Inferior parietal cortex (tissue), 1 donor: ENCODE measurements at regions not wholly inside any gene's neighbourhood (a gene's known extent, or its start where the extent isn't known, plus 50 kb on each side); places are given as distances from the start of the nearest gene placed in this dataset.
"Not testable (repeated sequence)": the region's sequence is repeated elsewhere in the genome, so short reads cannot be mapped to it uniquely, and the experiment has no call there.

Experiments
- DNase-seq: peaks from one replicate; pipeline ENCODE4 v3.0.0-alpha.2; 2016; ENCODE audit errors: extremely low spot score

GRCh38 chr1:79704067-79704466 lies 697.5 kb upstream of the ADGRL4 start:
- no peak for DNase-seq

GRCh38 chr1:79702336-79702999 lies 695.9 kb upstream of the ADGRL4 start:
- not testable (repeated sequence) for DNase-seq

- no peak for DNase-seq
Measured at GRCh38 chr1:79695138-79695537, 688.6 kb upstream of the ADGRL4 start.

- DNase-seq, result no peak
Measured at GRCh38 chr1:79694241-79694640, 687.7 kb upstream of the ADGRL4 start.

- DNase-seq, result no peak
Measured at GRCh38 chr1:79693441-79694114, 687.0 kb upstream of the ADGRL4 start.

GRCh38 chr1:79692519-79692918 lies 686.0 kb upstream of the ADGRL4 start:
- no peak for DNase-seq

GRCh38 chr1:79688932-79689331 lies 682.4 kb upstream of the ADGRL4 start:
- DNase-seq, result no peak

- DNase-seq, result no peak
Measured at GRCh38 chr1:79683420-79683819, 676.9 kb upstream of the ADGRL4 start.

- DNase-seq, result no peak
Measured at GRCh38 chr1:79682478-79682877, 675.9 kb upstream of the ADGRL4 start.

GRCh38 chr1:79681382-79681781 lies 674.9 kb upstream of the ADGRL4 start:
- DNase-seq, result no peak

GRCh38 chr1:79679916-79680315 lies 673.4 kb upstream of the ADGRL4 start:
- DNase-seq, result no peak

GRCh38 chr1:79667848-79668696 lies 661.5 kb upstream of the ADGRL4 start:
- DNase-seq, result no peak

GRCh38 chr1:79667166-79667565 lies 660.6 kb upstream of the ADGRL4 start:
- DNase-seq, result no peak

- DNase-seq, result no peak
Measured at GRCh38 chr1:79663916-79664315, 657.4 kb upstream of the ADGRL4 start.

GRCh38 chr1:79662596-79662995 lies 656.1 kb upstream of the ADGRL4 start:
- DNase-seq, result no peak

GRCh38 chr1:79660129-79660528 lies 653.6 kb upstream of the ADGRL4 start:
- DNase-seq, result no peak

- no peak for DNase-seq
Measured at GRCh38 chr1:79657951-79658658, 651.6 kb upstream of the ADGRL4 start.

GRCh38 chr1:79655876-79656275 lies 649.3 kb upstream of the ADGRL4 start:
- DNase-seq, result no peak

GRCh38 chr1:79652426-79652825 lies 645.9 kb upstream of the ADGRL4 start:
- DNase-seq, result no peak

GRCh38 chr1:79648126-79648525 lies 641.6 kb upstream of the ADGRL4 start:
- DNase-seq, result no peak

- no peak for DNase-seq
Measured at GRCh38 chr1:79646880-79647279, 640.4 kb upstream of the ADGRL4 start.

- no peak for DNase-seq
Measured at GRCh38 chr1:79638382-79638781, 631.9 kb upstream of the ADGRL4 start.
